ENCODE measurements at regions not wholly inside any gene's neighbourhood (a gene's known extent, or its start where the extent isn't known, plus 50 kb on each side); places are given as distances from the start of the nearest gene placed in this dataset.

GRCh38 chr2:177059293-177059692 is 153.3 kb upstream of the HNRNPA3 start:
- DNase-seq (ENCODE audit: low spot score), result no peak
- CTCF ChIA-PET, result interaction anchor here (0.6 kb wide), 1 partner anchor 44 kb away, joined by 6 read pairs; no protein-coding TSS in a partner anchor
- POLR2A ChIA-PET (ENCODE audit: low non-redundant PET), result no interaction called here
- TF ChIP-seq CTCF (conservative IDR thresholded peaks at IDR 0.05; ENCODE audit: low read depth), result no peak
- H3K27ac ChIP-seq, result no peak overlapping the region

- DNase-seq (ENCODE audit: low spot score), result no peak
- ChIA-PET CTCF (no interaction called here), POLR2A (ENCODE audit: low non-redundant PET) (no interaction called here)
Measured at GRCh38 chr2:177063331-177063730, 149.3 kb upstream of the HNRNPA3 start.

GRCh38 chr2:177064422-177064821 is 148.2 kb upstream of the HNRNPA3 start:
- ChIA-PET POLR2A (ENCODE audit: low non-redundant PET) (no interaction called here), CTCF (no interaction called here)
- no peak for TF ChIP-seq CTCF (conservative IDR thresholded peaks at IDR 0.05; ENCODE audit: low read depth)
- DNase-seq (ENCODE audit: low spot score), result no peak
- no peak overlapping the region for H3K27ac ChIP-seq

More at GRCh38 chr2:177063331-177063730, 149.3 kb upstream of the HNRNPA3 start:
- H3K27ac ChIP-seq, result no peak overlapping the region
- TF ChIP-seq CTCF (conservative IDR thresholded peaks at IDR 0.05; ENCODE audit: low read depth), result no peak

GRCh38 chr2:177068967-177069366 is 143.6 kb upstream of the HNRNPA3 start:
- H3K27ac ChIP-seq, result no peak overlapping the region
- no peak for TF ChIP-seq CTCF (conservative IDR thresholded peaks at IDR 0.05; ENCODE audit: low read depth)
- POLR2A ChIA-PET (ENCODE audit: low non-redundant PET), result no interaction called here
- CTCF ChIA-PET, result no interaction called here
- DNase-seq (ENCODE audit: low spot score), result no peak

GRCh38 chr2:177072090-177072489 is 140.5 kb upstream of the HNRNPA3 start:
- no peak for DNase-seq (ENCODE audit: low spot score)
- POLR2A ChIA-PET (ENCODE audit: low non-redundant PET), result no interaction called here
- CTCF ChIA-PET, result interaction anchor here (0.7 to 1.2 kb wide), 2 partner anchors 16 to 1422 kb away, joined by 3 to 5 read pairs; no protein-coding TSS in a partner anchor
- TF ChIP-seq CTCF (conservative IDR thresholded peaks at IDR 0.05; ENCODE audit: low read depth), result no peak
- H3K27ac ChIP-seq, result no peak overlapping the region

- no peak for TF ChIP-seq CTCF (conservative IDR thresholded peaks at IDR 0.05; ENCODE audit: low read depth)
- no peak for DNase-seq (ENCODE audit: low spot score)
- CTCF ChIA-PET, result interaction anchor here (0.6 kb wide), 3 partner anchors 60 to 954 kb away, joined by 3 read pairs; no protein-coding TSS in a partner anchor
- POLR2A ChIA-PET (ENCODE audit: low non-redundant PET), result no interaction called here
- no peak overlapping the region for H3K27ac ChIP-seq
Measured at GRCh38 chr2:177073611-177074010, 139.0 kb upstream of the HNRNPA3 start.

All from RWPE1 (cell line).